ENCODE measurements at regions not wholly inside any gene's neighbourhood (a gene's known extent, or its start where the extent isn't known, plus 50 kb on each side); places are given as distances from the start of the nearest gene placed in this dataset.

DNA sequence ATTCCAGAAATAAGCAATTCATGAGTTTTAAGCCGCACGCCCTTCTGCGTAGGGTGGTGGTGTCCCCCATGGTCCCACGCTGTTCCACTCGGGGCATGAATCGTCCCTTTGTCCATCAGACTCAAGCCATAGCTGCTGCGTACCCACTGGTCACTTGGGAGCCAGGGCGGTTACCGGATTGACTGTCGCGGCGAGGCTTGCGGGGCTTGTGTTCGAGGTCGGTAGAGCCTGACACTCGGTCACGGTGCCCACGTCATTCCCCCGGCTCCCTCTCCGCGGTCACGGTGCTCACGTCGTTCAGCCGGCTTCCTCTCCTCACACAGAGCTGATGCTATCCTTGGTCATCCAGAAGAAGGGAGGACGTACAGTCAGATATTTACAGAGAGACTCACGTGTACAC, 1227.0 kb downstream of the BRD1 start:
- TF ChIP-seq EP300 (IDR thresholded peaks at IDR 0.05; ENCODE audit: low read depth in 2 of 2, low read length in 2 of 2) (no peak), EP300 (CRISPR knock-in tag; IDR thresholded peaks at IDR 0.05; ENCODE audit: borderline replicate concordance) (no peak), JDP2 (CRISPR knock-in tag; IDR thresholded peaks at IDR 0.05; ENCODE audit: borderline replicate concordance) (no peak), ZNF33B (CRISPR knock-in tag; IDR thresholded peaks at IDR 0.05) (no peak), ZNF768 (CRISPR knock-in tag; IDR thresholded peaks at IDR 0.05) (no peak), ZFX (CRISPR knock-in tag; IDR thresholded peaks at IDR 0.05; ENCODE audit: low read depth) (no peak), RARA (CRISPR knock-in tag; IDR thresholded peaks at IDR 0.05) (no peak), GABPB1 (CRISPR knock-in tag; IDR thresholded peaks at IDR 0.05) (no peak), FOSL2 (CRISPR knock-in tag; IDR thresholded peaks at IDR 0.05) (no peak), RAD51 (IDR thresholded peaks at IDR 0.05; ENCODE audit: borderline replicate concordance) (no peak)
- TF ChIP-seq, protein P1, sequence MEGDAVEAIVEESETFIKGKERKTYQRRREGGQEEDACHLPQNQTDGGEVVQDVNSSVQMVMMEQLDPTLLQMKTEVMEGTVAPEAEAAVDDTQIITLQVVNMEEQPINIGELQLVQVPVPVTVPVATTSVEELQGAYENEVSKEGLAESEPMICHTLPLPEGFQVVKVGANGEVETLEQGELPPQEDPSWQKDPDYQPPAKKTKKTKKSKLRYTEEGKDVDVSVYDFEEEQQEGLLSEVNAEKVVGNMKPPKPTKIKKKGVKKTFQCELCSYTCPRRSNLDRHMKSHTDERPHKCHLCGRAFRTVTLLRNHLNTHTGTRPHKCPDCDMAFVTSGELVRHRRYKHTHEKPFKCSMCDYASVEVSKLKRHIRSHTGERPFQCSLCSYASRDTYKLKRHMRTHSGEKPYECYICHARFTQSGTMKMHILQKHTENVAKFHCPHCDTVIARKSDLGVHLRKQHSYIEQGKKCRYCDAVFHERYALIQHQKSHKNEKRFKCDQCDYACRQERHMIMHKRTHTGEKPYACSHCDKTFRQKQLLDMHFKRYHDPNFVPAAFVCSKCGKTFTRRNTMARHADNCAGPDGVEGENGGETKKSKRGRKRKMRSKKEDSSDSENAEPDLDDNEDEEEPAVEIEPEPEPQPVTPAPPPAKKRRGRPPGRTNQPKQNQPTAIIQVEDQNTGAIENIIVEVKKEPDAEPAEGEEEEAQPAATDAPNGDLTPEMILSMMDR (CRISPR knock-in tag; IDR thresholded peaks at IDR 0.05) = no peak
- TF ChIP-seq, protein P2, sequence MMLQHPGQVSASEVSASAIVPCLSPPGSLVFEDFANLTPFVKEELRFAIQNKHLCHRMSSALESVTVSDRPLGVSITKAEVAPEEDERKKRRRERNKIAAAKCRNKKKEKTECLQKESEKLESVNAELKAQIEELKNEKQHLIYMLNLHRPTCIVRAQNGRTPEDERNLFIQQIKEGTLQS (CRISPR knock-in tag; IDR thresholded peaks at IDR 0.05) = no peak

All from HepG2 (cell line).